Upper lobe of left lung (tissue), 4 donors: ENCODE measurements at regions not wholly inside any gene's neighbourhood (a gene's known extent, or its start where the extent isn't known, plus 50 kb on each side); places are given as distances from the start of the nearest gene placed in this dataset.

ENCODE experiments used
- POLR2A ChIP-seq, 4 donors: fragments of 450-650 bp; IDR thresholded peaks; one replicate each; pipeline ENCODE4 v1.5.1; 2016 to 2017; ENCODE audit warnings: antibody characterized with exemption in 4 of 4, mild to moderate bottlenecking in 2 of 4
- TF ChIP-seq, protein P1 (sequence below), 6 experiments: fragments of 450-650 bp in 4 of 6; fragments of 200-600 bp in 2 of 6; sonication (generic) in 2 of 6; IDR thresholded peaks; one replicate each; pipeline ENCODE4 v1.5.1; 2016 to 2019; ENCODE audit warnings: antibody characterized with exemption in 6 of 6

DNA sequence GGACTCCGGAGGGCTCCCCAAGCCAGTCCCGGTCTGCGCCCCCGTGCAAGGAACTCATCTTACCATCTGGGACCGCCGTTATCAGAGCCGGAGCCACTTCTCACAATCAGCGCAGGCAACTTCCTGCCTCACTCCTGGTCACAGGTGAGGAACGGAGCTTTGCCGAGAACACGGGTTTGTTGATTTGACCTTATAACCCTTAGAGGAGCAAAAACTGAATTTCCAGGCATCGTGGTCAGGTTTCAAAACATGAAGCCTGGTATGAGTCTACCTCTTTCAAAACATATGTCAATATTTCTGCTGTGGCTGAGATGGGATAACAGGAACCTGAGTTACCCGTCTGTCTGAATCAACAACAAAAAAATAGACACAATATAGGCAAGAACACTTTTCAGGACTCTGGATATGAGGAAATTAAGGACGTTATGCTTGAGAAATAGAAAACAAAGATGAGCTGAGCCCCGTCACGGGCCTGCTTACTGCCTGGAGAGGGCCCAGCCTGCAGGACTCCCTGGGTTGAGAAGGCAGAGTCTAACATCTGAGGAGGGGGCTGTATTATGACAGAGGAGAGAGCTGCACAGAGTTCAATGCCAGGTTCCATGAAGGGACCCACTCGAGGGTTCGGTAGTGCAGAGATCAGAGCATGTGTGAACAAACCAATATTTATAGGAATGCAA lies 148.7 kb downstream of the NDUFA10 start:
- TF ChIP-seq, protein P1, sequence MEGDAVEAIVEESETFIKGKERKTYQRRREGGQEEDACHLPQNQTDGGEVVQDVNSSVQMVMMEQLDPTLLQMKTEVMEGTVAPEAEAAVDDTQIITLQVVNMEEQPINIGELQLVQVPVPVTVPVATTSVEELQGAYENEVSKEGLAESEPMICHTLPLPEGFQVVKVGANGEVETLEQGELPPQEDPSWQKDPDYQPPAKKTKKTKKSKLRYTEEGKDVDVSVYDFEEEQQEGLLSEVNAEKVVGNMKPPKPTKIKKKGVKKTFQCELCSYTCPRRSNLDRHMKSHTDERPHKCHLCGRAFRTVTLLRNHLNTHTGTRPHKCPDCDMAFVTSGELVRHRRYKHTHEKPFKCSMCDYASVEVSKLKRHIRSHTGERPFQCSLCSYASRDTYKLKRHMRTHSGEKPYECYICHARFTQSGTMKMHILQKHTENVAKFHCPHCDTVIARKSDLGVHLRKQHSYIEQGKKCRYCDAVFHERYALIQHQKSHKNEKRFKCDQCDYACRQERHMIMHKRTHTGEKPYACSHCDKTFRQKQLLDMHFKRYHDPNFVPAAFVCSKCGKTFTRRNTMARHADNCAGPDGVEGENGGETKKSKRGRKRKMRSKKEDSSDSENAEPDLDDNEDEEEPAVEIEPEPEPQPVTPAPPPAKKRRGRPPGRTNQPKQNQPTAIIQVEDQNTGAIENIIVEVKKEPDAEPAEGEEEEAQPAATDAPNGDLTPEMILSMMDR (IDR thresholded peaks at IDR 0.05): no peak
- no peak for TF ChIP-seq POLR2A (IDR thresholded peaks at IDR 0.05)
